ENCODE measurements at regions not wholly inside any gene's neighbourhood (a gene's known extent, or its start where the extent isn't known, plus 50 kb on each side); places are given as distances from the start of the nearest gene placed in this dataset.

GRCh38 chr1:221392453-221392852 is 349.4 kb downstream of the DUSP10 start:
- TF ChIP-seq ZFX (IDR thresholded peaks at IDR 0.05) = no peak
- no peak for TF ChIP-seq CTCF (conservative IDR thresholded peaks at IDR 0.05)
- peak overlapping the region; percentile 64 for H3K27ac ChIP-seq

GRCh38 chr1:221394011-221394544 is 347.8 kb downstream of the DUSP10 start:
- no peak for TF ChIP-seq ZFX (IDR thresholded peaks at IDR 0.05)
- H3K27ac ChIP-seq = peak overlapping the region; percentile 76; the same call in 1 of the 2 replicates

GRCh38 chr1:221396526-221396925 is 345.4 kb downstream of the DUSP10 start:
- TF ChIP-seq CTCF (conservative IDR thresholded peaks at IDR 0.05) (no peak), ZFX (IDR thresholded peaks at IDR 0.05) (no peak)
- H3K27ac ChIP-seq = no peak overlapping the region; the same call in 1 of the 2 replicates

- TF ChIP-seq CTCF (conservative IDR thresholded peaks at IDR 0.05) = no peak
- no peak for TF ChIP-seq ZFX (IDR thresholded peaks at IDR 0.05)
- no peak overlapping the region; the same call in 1 of the 2 replicates for H3K27ac ChIP-seq
Observed at GRCh38 chr1:221397141-221397540, 344.7 kb downstream of the DUSP10 start.

GRCh38 chr1:221397606-221398005 is 344.3 kb downstream of the DUSP10 start:
- TF ChIP-seq ZFX (IDR thresholded peaks at IDR 0.05) (no peak), CTCF (conservative IDR thresholded peaks at IDR 0.05) (no peak)
- no peak overlapping the region; the same call in 1 of the 2 replicates for H3K27ac ChIP-seq

GRCh38 chr1:221405146-221405545 is 336.7 kb downstream of the DUSP10 start:
- no peak overlapping the region for H3K27ac ChIP-seq
- TF ChIP-seq CTCF (conservative IDR thresholded peaks at IDR 0.05) (no peak), ZFX (IDR thresholded peaks at IDR 0.05) (no peak)

GRCh38 chr1:221408117-221408803 is 333.6 kb downstream of the DUSP10 start:
- no peak overlapping the region for H3K27ac ChIP-seq
- TF ChIP-seq CTCF (conservative IDR thresholded peaks at IDR 0.05) = no peak
- no peak for TF ChIP-seq ZFX (IDR thresholded peaks at IDR 0.05)

GRCh38 chr1:221411283-221411682 is 330.6 kb downstream of the DUSP10 start:
- TF ChIP-seq CTCF (conservative IDR thresholded peaks at IDR 0.05) (no peak), ZFX (IDR thresholded peaks at IDR 0.05) (no peak)
- no peak overlapping the region for H3K27ac ChIP-seq
